Activated naive CD8-positive, alpha-beta T cell (primary cell): ENCODE measurements at regions not wholly inside any gene's neighbourhood (a gene's known extent, or its start where the extent isn't known, plus 50 kb on each side); places are given as distances from the start of the nearest gene placed in this dataset.

Experiments used
- H3K27ac Mint-ChIP-seq: one replicate; pipeline ENCODE4 v1.8.0; 2021; ENCODE audit warnings: mixed read lengths
- H3K27me3 Mint-ChIP-seq: one replicate; pipeline ENCODE4 v1.8.0; 2021; ENCODE audit warnings: mixed read lengths
- H3K36me3 Mint-ChIP-seq: one replicate; pipeline ENCODE4 v1.8.0; 2021; ENCODE audit warnings: mixed read lengths
- H3K4me1 Mint-ChIP-seq: one replicate; pipeline ENCODE4 v1.8.0; 2021; ENCODE audit warnings: low read depth, mixed read lengths
- H3K4me3 Mint-ChIP-seq: one replicate; pipeline ENCODE4 v1.8.0; 2021; ENCODE audit warnings: mild to moderate bottlenecking, mixed read lengths
- H3K9me3 Mint-ChIP-seq: one replicate; pipeline ENCODE4 v1.8.0; 2021; ENCODE audit warnings: low read depth, mixed read lengths

DNA sequence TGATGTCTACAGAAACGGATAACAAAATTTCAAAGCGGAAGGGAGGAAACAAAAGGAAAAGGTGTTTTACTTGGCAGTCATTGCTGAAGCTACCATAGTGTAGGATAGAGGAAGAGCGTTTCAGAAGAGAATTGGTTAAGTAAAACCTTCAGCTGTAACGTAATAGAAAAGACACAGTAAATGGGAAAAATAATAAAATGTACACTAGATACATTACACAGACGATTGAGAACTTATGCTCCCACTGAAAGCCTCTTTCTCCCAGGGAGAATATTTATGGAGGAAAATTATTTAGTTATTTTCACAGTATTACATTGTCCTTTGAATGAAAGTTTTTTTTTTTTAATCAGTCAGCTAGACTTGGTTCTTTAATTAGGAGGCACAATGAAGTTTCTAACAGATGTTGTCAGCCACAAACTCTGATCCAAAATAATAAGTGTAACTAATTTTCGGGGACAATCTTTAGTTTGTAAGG, 90.7 kb upstream of the PRDM1 start:
- Mint-ChIP-seq H3K27me3 (peaks cover 46% of the 10 kb centered on the region), H3K4me1 (peaks cover 31% of the 10 kb centered on the region), H3K9me3 (no peaks in the 10 kb centered on the region), H3K27ac (peak overlapping the region; percentile 29), H3K4me3 (peak overlapping the region; percentile 93), H3K36me3 (no peaks in the 10 kb centered on the region)

DNA sequence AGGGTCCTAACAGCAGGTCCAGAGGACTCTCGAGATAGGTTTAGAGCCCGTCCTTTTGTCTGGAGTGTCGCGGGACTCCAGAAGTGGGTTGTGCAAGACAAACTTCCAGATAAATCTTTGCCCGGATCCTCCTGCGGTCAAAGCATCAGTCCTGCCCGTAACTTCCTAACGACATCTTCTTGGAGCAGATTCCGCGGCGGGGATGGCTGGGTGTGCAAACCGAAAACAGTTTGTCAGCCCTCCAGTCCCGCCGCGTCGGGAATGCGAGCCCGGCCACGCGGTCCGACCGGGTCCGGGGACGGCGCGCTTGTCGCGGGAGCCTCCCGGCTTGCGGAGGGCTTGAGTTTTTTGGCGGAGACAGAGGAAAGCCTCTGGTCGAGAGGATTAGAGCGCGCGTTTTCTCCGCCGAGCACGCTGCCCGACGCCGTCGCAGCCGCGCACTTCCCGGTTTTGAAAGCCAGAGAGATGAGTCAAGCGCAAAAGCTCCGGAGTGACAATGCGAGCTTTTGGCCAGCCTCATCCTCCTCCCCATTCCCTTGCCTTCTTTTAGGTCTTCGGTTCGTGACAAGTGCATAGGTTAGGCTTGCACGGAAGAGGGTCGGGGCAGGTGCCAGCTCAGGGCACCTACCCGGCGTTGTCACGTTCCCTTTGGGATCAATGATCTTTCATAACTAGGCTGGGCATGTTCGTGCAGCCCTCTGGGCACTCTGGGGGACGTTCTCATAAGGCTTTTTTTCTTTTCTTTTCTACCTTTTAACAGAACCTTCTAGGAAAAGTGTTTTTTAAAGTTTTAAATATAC, 91.3 kb upstream of the PRDM1 start:
- H3K4me1 Mint-ChIP-seq = peaks cover 32% of the 10 kb centered on the region
- H3K36me3 Mint-ChIP-seq = no peaks in the 10 kb centered on the region
- peak overlapping the region; percentile 93 for H3K4me3 Mint-ChIP-seq
- peaks cover 52% of the 10 kb centered on the region for H3K27me3 Mint-ChIP-seq
- H3K27ac Mint-ChIP-seq = peak overlapping the region; percentile 54
- no peaks in the 10 kb centered on the region for H3K9me3 Mint-ChIP-seq

DNA sequence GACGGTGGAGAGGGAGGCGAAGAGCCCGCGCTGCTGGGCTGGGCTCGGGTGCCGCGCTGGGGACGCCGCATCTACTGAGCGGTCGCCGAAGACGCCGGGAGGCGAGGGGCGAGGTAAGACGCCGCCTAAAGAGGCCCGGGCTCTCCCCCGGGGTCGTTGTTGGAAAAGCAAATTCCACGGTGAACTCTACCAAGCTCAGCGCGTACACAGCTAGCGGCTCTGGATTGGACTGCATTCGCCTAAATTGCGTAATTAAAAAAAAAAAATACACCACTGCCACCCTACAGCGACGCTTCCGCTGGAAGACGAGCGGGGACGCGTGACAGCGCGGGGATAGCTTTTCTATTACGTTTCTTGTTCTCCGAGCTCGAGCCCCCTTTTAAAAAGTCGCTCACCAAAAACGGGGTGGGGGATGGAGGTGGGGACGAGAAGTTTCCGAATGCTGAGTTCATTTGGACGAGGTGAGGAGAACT, 92.0 kb upstream of the PRDM1 start:
- Mint-ChIP-seq H3K36me3 (no peaks in the 10 kb centered on the region), H3K27ac (peak overlapping the region; percentile 54), H3K4me3 (peak overlapping the region; percentile 93), H3K27me3 (peaks cover 51% of the 10 kb centered on the region), H3K9me3 (no peaks in the 10 kb centered on the region), H3K4me1 (peaks cover 32% of the 10 kb centered on the region)

DNA sequence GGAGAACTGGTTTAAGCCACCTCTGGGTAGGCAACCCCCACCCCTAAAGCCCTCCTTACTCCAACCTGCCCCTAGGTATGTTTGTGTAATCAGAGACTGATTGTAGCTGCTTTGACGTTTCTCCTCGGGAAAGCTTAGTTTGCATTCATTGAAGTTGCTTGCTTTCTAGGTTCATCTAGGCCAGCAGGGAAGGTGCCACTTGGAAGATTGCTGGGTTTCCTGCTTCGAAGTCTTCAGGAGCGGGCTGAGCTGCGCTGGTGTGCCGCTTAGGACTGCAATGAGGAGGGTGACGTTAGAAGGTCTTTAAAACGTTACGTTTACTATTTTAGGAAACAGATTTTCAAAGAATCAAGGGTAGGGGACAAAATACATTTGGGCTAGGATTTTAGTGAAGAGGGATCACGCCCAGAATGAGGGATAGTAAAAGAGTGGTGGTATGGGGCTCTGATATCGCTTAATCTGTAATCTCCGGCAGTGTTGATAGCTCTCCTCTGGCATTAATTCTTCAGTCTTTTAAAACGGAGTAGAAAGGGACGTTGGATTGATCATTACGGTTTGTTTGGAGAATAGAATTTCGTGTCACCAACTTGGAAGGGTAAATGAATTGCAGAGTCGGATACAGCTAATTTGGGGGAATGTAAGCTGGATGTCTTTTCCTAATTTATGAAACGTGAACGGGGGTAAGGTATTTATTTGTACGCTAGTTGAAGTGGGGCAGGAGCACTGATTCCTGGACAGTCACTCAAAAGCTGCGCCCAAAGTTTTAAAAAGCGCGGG, 92.6 kb upstream of the PRDM1 start:
- peak overlapping the region; percentile 93 for H3K4me3 Mint-ChIP-seq
- H3K36me3 Mint-ChIP-seq = no peaks in the 10 kb centered on the region
- peak overlapping the region; percentile 3 for H3K27ac Mint-ChIP-seq
- H3K4me1 Mint-ChIP-seq = peaks cover 32% of the 10 kb centered on the region
- peaks cover 55% of the 10 kb centered on the region for H3K27me3 Mint-ChIP-seq
- H3K9me3 Mint-ChIP-seq = no peaks in the 10 kb centered on the region

DNA sequence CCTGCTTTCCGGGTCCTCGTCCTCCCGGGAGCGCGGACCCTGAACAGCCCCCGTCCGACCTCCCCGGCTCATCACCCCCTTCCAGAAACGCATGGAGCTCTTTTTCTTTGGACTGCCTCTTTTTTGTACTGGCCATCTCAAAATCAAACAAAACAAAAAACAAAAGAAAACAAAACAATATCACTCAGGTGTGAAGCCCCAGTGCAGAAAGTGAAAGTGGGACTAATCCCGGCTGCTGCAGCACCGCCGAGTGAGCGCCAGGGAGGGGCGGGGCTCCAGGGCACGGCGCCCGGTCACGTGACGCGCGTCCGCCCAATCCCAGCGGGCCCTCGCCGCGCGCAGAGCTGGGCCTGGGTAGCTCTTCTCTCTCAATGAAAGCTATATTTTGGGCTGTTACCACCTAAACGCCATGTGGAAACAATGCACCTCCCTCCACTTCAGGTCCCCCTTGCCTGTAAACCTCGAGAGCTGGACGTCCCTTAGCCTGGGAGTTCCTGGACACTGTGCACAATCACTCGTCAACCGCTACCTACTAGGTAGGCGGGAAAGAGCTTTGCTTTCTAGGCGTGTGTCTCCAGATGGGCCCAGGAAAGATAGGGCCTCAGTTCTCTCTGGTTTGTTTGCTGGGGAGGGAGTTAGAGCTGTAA, 93.7 kb upstream of the PRDM1 start:
- H3K9me3 Mint-ChIP-seq = no peaks in the 10 kb centered on the region
- peaks cover 57% of the 10 kb centered on the region for H3K27me3 Mint-ChIP-seq
- H3K27ac Mint-ChIP-seq = peak overlapping the region; percentile 78

DNA sequence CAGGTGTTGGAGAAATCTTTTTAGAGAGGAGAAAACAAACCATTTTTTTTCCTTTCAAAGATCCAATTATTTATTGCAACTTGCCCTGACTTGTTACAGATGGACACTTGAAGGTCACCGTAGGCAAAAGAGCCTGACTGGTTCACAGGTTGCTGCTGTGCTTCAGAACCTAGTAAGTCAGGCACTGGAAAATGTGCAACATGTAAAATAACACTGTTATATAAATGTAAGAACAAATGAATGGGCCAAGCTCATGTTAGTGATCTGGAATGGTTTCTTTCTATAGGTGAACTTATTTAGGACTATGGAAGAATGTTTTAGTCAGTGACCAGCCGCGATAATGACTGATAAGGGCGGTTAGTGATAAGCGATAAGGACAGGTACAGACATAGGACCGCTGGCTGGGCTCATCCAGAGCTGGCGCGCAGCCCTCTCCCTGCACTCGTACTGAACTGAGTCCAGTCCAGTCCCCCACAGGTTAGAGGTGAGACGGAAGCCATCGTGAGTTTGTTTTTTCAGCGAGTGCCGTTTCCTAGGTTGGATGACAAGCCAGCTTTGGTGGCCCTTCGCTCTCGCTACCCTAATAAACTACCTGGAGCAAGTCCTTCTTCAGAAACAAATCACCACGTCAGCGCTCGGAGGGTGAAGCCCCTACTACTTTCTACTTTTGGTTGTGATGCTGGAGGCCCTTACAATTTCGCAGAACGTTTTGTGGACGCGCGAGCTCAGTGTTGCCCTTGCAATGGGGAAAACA, 94.4 kb upstream of the PRDM1 start:
- no peaks in the 10 kb centered on the region for H3K9me3 Mint-ChIP-seq
- H3K27me3 Mint-ChIP-seq = peaks cover 57% of the 10 kb centered on the region
- peak overlapping the region; percentile 93 for H3K4me3 Mint-ChIP-seq
- H3K36me3 Mint-ChIP-seq = no peaks in the 10 kb centered on the region
- H3K4me1 Mint-ChIP-seq = peaks cover 35% of the 10 kb centered on the region
- H3K27ac Mint-ChIP-seq = peak overlapping the region; percentile 78

More for the DNA sequence above, 93.7 kb upstream of the PRDM1 start:
- Mint-ChIP-seq H3K4me3 (peak overlapping the region; percentile 93), H3K36me3 (no peaks in the 10 kb centered on the region), H3K4me1 (peaks cover 32% of the 10 kb centered on the region)

DNA sequence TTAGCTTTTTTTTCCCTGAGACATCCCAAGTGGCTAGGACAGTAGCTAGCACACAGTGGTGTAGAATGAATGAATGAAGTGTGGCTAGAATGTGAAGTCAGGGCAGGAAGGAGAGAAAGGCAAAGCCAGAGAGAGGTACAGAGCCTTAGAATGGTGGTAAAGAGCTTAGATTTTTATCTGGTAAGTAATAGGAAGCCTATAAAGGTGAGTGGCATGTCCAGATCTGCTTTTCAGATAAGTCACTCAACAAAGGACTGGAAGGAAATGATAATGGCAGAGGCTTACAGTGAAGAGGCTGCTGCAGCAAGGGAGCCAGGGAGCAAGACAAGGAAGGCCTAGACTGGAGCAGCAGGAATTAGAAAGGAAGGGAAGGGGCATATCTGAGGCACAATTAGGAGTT, 96.0 kb upstream of the PRDM1 start:
- Mint-ChIP-seq H3K9me3 (no peaks in the 10 kb centered on the region), H3K4me3 (no peak overlapping the region), H3K27ac (peak overlapping the region; percentile 19), H3K27me3 (peaks cover 56% of the 10 kb centered on the region), H3K4me1 (peaks cover 37% of the 10 kb centered on the region), H3K36me3 (no peaks in the 10 kb centered on the region)

DNA sequence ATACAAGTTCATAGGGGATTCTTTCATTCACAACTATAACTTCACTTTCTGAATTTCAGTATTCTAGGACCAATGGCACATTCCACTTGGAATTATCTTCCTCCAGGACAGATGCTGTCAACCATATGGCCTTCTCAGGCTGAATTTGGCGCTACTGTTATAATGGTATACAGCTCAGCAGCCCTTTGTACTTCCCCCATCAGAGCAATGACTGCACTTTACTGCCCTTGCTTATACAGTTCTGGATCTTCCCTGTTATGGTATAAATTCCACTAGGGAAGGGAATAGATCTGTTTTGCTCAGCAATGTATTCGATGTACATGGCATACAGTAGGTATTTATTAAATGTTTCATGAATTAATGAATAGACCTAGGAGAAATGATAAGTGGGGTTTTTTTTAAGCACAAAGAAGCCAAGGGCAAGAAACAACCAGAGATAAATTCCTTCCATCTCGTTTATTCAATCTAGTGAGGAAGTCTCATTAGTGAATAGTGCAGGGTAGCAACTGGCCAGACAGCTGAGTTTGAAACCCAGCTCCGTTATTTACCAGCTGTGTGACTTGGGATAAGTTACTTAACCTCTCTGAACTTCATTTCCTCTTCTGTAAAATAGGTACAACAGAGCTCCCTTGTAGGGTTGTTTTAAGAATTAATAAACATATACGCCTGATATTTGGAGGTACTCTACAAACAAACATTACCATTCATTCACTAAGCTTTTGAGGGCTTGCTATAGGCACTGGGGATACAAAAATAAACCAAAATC, 97.1 kb upstream of the PRDM1 start:
- H3K27me3 Mint-ChIP-seq = peaks cover 61% of the 10 kb centered on the region
- no peaks in the 10 kb centered on the region for H3K36me3 Mint-ChIP-seq
- H3K4me1 Mint-ChIP-seq = peaks cover 32% of the 10 kb centered on the region
- H3K27ac Mint-ChIP-seq = no peak overlapping the region
- no peak overlapping the region for H3K4me3 Mint-ChIP-seq
- no peaks in the 10 kb centered on the region for H3K9me3 Mint-ChIP-seq

DNA sequence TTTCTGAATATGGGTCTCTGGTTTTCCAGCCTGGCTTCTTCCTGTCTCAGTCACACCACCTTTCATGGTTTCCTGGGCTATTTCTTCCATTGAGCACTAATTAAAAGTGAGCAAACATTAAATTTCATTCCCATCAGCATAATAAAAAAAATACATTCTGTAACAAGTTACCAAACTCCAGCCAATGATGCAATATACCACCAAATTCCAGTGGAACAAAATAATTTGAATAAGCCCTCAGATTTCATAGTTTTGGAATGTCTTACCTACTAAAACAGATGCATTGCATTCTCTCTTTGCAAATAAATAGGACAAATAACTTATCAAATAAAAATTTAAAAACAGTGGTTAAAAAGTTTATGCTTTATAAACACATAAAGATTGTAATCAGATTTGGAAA, 97.8 kb upstream of the PRDM1 start:
- Mint-ChIP-seq H3K27me3 (peaks cover 59% of the 10 kb centered on the region), H3K36me3 (no peaks in the 10 kb centered on the region), H3K27ac (no peak overlapping the region), H3K4me1 (peaks cover 26% of the 10 kb centered on the region), H3K4me3 (no peak overlapping the region), H3K9me3 (no peaks in the 10 kb centered on the region)

DNA sequence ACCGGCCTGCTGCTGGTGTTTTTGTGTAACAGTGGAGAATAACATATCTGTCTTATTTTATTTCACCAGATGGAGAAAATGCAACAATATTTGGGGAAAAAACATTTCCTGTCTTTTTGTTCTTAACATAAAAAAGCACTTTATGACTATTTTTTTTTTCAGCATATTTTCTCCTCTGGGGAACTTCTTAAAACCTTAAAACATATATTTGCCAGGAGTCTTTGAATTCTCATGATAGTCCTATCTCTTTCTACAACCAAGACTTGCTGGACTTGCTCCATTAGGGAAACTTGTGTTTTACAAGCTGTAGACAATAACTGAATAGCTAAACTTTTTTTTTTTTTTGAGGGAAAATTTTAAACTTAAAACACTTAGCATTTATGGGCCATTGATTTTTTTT, 98.6 kb upstream of the PRDM1 start:
- no peaks in the 10 kb centered on the region for H3K9me3 Mint-ChIP-seq
- H3K27ac Mint-ChIP-seq = no peak overlapping the region
- no peaks in the 10 kb centered on the region for H3K36me3 Mint-ChIP-seq
- H3K4me3 Mint-ChIP-seq = no peak overlapping the region
- H3K4me1 Mint-ChIP-seq = peaks cover 18% of the 10 kb centered on the region
- peaks cover 62% of the 10 kb centered on the region for H3K27me3 Mint-ChIP-seq

DNA sequence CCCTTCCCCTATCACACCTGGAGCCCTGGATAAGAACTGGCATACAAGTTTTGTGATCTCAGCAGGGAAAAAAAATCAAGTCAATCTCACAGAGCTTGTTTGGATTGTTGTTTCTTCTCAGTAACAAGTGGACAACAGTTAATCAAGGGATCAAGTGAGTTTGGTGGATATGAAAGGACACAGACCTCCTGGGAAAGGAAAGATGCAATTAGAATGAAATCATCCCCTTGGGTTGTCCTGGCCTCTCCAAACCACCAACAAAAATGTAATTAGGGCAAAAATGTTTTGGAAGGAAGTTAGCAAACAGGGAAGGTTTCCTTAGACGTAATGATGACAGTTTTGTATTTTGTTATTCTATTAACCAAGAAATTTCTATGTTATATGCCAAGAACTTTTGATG, 99.1 kb upstream of the PRDM1 start:
- Mint-ChIP-seq H3K27me3 (peaks cover 65% of the 10 kb centered on the region), H3K9me3 (no peaks in the 10 kb centered on the region), H3K4me3 (no peak overlapping the region), H3K36me3 (no peaks in the 10 kb centered on the region), H3K4me1 (peaks cover 18% of the 10 kb centered on the region), H3K27ac (no peak overlapping the region)

DNA sequence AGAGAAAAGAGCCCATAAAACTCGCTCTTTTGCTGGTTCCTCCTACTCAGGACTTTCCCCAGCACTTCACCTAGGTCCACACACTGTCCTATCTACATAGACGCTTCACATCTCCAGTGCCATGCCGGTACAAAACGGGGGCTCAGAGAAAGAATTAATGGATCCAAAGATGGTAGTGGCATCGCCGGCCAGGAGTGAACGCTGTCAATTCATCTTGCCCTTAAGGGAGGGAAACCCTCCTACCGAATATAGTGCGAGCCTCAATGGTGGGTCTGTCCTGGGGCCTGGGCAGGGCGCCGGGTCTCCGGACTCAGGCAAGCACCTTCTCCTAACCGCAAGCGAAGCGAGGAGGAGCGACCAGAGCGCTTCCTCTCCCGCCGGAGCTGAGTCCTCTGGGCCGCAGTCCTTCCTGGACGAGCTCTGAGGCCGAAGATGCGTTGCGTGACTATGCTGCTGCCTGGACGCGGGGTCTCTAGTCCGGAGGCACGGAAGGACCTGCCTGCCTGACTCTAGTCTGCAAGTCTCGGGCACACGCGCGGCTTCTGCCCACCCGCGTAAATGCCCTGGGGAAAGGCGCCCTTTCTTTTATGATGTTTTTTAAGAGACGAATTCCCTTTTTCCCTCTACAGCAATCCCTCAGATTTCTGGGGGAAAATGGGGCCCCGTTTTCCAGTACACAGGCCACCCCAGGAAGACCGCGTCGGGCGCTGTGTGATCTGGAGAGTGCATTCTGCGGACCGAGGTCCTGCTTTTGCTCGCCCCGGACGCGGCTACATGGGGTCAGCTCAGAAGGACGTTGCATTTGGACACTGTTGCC, 100.1 kb upstream of the PRDM1 start:
- Mint-ChIP-seq H3K4me3 (no peak overlapping the region), H3K36me3 (peaks cover under 1% of the 10 kb centered on the region), H3K9me3 (no peaks in the 10 kb centered on the region), H3K27me3 (peaks cover 64% of the 10 kb centered on the region), H3K4me1 (peaks cover 18% of the 10 kb centered on the region), H3K27ac (no peak overlapping the region)

DNA sequence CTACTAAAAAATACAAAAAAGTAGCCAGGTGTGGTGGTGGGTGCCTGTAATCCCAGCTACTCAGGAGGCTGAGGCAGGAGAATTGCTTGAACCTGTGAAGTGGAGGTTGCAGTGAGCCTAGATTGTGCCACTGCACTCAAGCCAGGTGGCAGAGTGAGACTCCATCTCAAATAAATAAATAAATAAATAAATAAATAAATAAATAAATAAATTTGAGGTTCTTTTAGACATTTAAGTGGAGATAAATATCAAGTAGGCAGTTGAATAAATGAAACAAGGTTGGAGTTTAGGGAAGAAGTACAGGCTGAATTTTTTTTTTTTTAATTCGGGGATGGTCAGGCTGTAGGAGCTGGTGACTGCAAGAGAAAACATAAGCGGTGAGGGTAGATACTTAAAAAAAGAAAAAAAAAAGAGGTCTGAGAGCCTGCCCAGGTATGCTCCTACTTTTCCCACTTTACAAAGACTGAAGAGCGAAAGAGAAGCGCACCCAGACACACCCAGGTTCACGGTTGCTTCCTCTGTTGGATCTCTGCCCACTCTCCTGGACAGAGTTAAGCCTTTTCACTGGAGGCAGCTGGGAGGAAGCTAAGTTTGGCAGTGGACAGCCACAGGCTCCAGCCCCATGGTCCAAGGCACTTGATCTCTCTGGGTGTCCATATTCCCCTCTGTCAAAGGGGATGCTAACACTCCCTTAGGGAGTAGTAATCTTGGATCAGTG, 100.9 kb upstream of the PRDM1 start:
- Mint-ChIP-seq H3K9me3 (no peaks in the 10 kb centered on the region), H3K36me3 (peaks cover 5% of the 10 kb centered on the region), H3K27ac (no peak overlapping the region), H3K4me1 (peaks cover 21% of the 10 kb centered on the region), H3K4me3 (no peak overlapping the region), H3K27me3 (peaks cover 63% of the 10 kb centered on the region)
